Naive thymus-derived CD4-positive, alpha-beta T cell (primary cell): ENCODE measurements at regions not wholly inside any gene's neighbourhood (a gene's known extent, or its start where the extent isn't known, plus 50 kb on each side); places are given as distances from the start of the nearest gene placed in this dataset.
"Not testable (repeated sequence)": the region's sequence is repeated elsewhere in the genome, so short reads cannot be mapped to it uniquely, and the experiment has no call there.

Source experiments
- ATAC-seq: fragments of 150-1000 bp; cut with Tn5 transposase; 2 replicates; pipeline ENCODE4 v1.10.0; 2021; ENCODE audit warnings: mild to moderate bottlenecking, moderate library complexity
- CTCF ChIA-PET: fragments of 350-600 bp; sonication (Branson Sonifier 250); formaldehyde crosslinking; loops from one replicate; lab custom pipeline; 2021; ENCODE audit warnings: antibody characterized with exemption; lab: Charles Lee
- POLR2A ChIA-PET: fragments of 350-600 bp; sonication (Branson Sonifier 250); formaldehyde crosslinking; loops from one replicate; lab custom pipeline; 2021; ENCODE audit warnings: antibody characterized with exemption, inconsistent platforms; lab: Charles Lee
- DNase-seq, 9 donors: peaks; one replicate each; pipeline versions ENCODE4 v3.0.0 to v3.0.0-alpha.2; 2020 to 2022; ENCODE audit warnings: mixed read lengths in 1 of 9
- H3K27ac ChIP-seq: one replicate; pipeline ENCODE4 v1.7.0; 2013; ENCODE audit warnings: mild to moderate bottlenecking, low read depth, low read length, moderate library complexity
- H3K27me3 ChIP-seq, 2 donors: one replicate each; pipeline ENCODE4 v1.7.0; 2013; ENCODE audit warnings: low read length in 2 of 2, mild to moderate bottlenecking in 2 of 2, moderate library complexity in 2 of 2; ENCODE audit not compliant: control insufficient read depth in 2 of 2, insufficient read depth in 2 of 2
- H3K36me3 ChIP-seq, 3 experiments: 1 replicate in 2 of 3; 2 replicates in 1 of 3; pipeline ENCODE4 v1.7.0; 2013; ENCODE audit warnings: low read length in 3 of 3, mild to moderate bottlenecking in 3 of 3, moderate library complexity in 1 of 3; ENCODE audit not compliant: insufficient read depth in 3 of 3, control insufficient read depth in 2 of 3
- H3K4me1 ChIP-seq, 2 donors: one replicate each; pipeline ENCODE4 v1.7.0; 2013; ENCODE audit warnings: low read length in 2 of 2, mild to moderate bottlenecking in 2 of 2, moderate library complexity in 1 of 2; ENCODE audit not compliant: control insufficient read depth in 2 of 2, insufficient read depth in 2 of 2
- H3K4me3 ChIP-seq: 2 replicates; pipeline ENCODE4 v1.7.0; 2013; ENCODE audit warnings: mild to moderate bottlenecking, low read length
- H3K9me3 ChIP-seq, 3 experiments: 1 replicate in 2 of 3; 2 replicates in 1 of 3; pipeline ENCODE4 v1.7.0; 2013; ENCODE audit warnings: low read length in 3 of 3; ENCODE audit not compliant: control insufficient read depth in 2 of 3
- H3K27ac Mint-ChIP-seq, 9 donors: one replicate each; pipeline ENCODE4 v1.8.0; 2020 to 2022; ENCODE audit warnings: mixed read lengths in 9 of 9, mild to moderate bottlenecking in 8 of 9, moderate library complexity in 5 of 9, inconsistent platforms in 2 of 9
- H3K27me3 Mint-ChIP-seq, 5 donors: one replicate each; pipeline ENCODE4 v1.8.0; 2021 to 2022; ENCODE audit warnings: mixed read lengths in 5 of 5, mild to moderate bottlenecking in 1 of 5
- H3K36me3 Mint-ChIP-seq, 5 donors: one replicate each; pipeline ENCODE4 v1.8.0; 2020 to 2022; ENCODE audit warnings: mixed read lengths in 5 of 5, mild to moderate bottlenecking in 3 of 5, inconsistent platforms in 1 of 5
- H3K4me1 Mint-ChIP-seq, 7 donors: one replicate each; pipeline ENCODE4 v1.8.0; 2020 to 2022; ENCODE audit warnings: mixed read lengths in 7 of 7, mild to moderate bottlenecking in 3 of 7, inconsistent platforms in 1 of 7
- H3K4me3 Mint-ChIP-seq, 10 donors: one replicate each; pipeline ENCODE4 v1.8.0; 2020 to 2022; ENCODE audit warnings: mild to moderate bottlenecking in 10 of 10, mixed read lengths in 10 of 10, moderate library complexity in 6 of 10, inconsistent platforms in 2 of 10
- H3K9me3 Mint-ChIP-seq, 11 donors: one replicate each; pipeline ENCODE4 v1.8.0; 2020 to 2022; ENCODE audit warnings: mixed read lengths in 11 of 11, mild to moderate bottlenecking in 4 of 11, inconsistent platforms in 1 of 11, moderate library complexity in 1 of 11
- intact Hi-C, 2 donors: fragments of 100-400 bp; cut with micrococcal nuclease; formaldehyde crosslinking; loops; one replicate each; pipeline ENCODE4 v1.15.1; 2023

- intact Hi-C loops, ATAC-seq, H3K4me3 Mint-ChIP-seq, POLR2A ChIA-PET, CTCF ChIA-PET, H3K9me3 ChIP-seq, H3K36me3 ChIP-seq, H3K27me3 Mint-ChIP-seq, H3K4me3 ChIP-seq, H3K27ac Mint-ChIP-seq, H3K27me3 ChIP-seq, DNase-seq, H3K4me1 Mint-ChIP-seq, H3K4me1 ChIP-seq, H3K36me3 Mint-ChIP-seq, H3K27ac ChIP-seq: not testable (repeated sequence)
- peaks cover 0 to 22% (median 9%) of the 10 kb centered on the region in 11 donors for H3K9me3 Mint-ChIP-seq
Measured at GRCh38 chr6:66494643-66495042, 787.6 kb upstream of the EYS start.

GRCh38 chr6:66489269-66489987 is 782.4 kb upstream of the EYS start:
- no peak overlapping the region for H3K27ac Mint-ChIP-seq
- ChIA-PET POLR2A (no interaction called here), CTCF (no interaction called here)
- ATAC-seq (no peak), DNase-seq (no peak)
- intact Hi-C loops = no loop called here
- peaks cover 0 to 18% (median 8%) of the 10 kb centered on the region in 11 donors for H3K9me3 Mint-ChIP-seq
- H3K4me1 Mint-ChIP-seq = no peaks in the 10 kb centered on the region
- no peak overlapping the region for H3K4me3 Mint-ChIP-seq
- Histone ChIP-seq H3K4me1 (no peaks in the 10 kb centered on the region), H3K9me3 (no peaks in the 10 kb centered on the region), H3K36me3 (no peaks in the 10 kb centered on the region), H3K27me3 (no peaks in the 10 kb centered on the region), H3K4me3 (no peak overlapping the region), H3K27ac (no peak overlapping the region)
- H3K36me3 Mint-ChIP-seq = no peaks in the 10 kb centered on the region
- H3K27me3 Mint-ChIP-seq = no peaks in the 10 kb centered on the region

- no peaks in the 10 kb centered on the region for H3K4me1 ChIP-seq
- H3K27ac ChIP-seq = no peak overlapping the region
- Mint-ChIP-seq H3K27me3 (no peaks in the 10 kb centered on the region), H3K9me3 (peaks cover 0 to 15% (median 5%) of the 10 kb centered on the region in 11 donors), H3K27ac (no peak overlapping the region), H3K4me3 (no peak overlapping the region), H3K36me3 (peaks cover 0 to 3% (median 0%) of the 10 kb centered on the region in 5 donors), H3K4me1 (no peaks in the 10 kb centered on the region)
- ChIA-PET CTCF (no interaction called here), POLR2A (no interaction called here)
- DNase-seq (no peak), ATAC-seq (no peak)
- peaks cover 0 to 5% (median 0%) of the 10 kb centered on the region in 3 experiments for H3K9me3 ChIP-seq
- H3K27me3 ChIP-seq = no peaks in the 10 kb centered on the region
- H3K4me3 ChIP-seq = no peak overlapping the region
- intact Hi-C loops = no loop called here
- no peaks in the 10 kb centered on the region for H3K36me3 ChIP-seq
Measured at GRCh38 chr6:66481216-66481615, 774.2 kb upstream of the EYS start.

GRCh38 chr6:66478705-66479104 is 771.7 kb upstream of the EYS start:
- ChIA-PET POLR2A (no interaction called here), CTCF (no interaction called here)
- Mint-ChIP-seq H3K4me3 (no peak overlapping the region), H3K27me3 (no peaks in the 10 kb centered on the region), H3K27ac (no peak overlapping the region), H3K4me1 (no peaks in the 10 kb centered on the region), H3K9me3 (peaks cover 0 to 17% (median 5%) of the 10 kb centered on the region in 11 donors), H3K36me3 (peaks cover 0 to 3% (median 0%) of the 10 kb centered on the region in 5 donors)
- no peaks in the 10 kb centered on the region for H3K4me1 ChIP-seq
- intact Hi-C loops = no loop called here
- H3K9me3 ChIP-seq = peaks cover 0 to 5% (median 0%) of the 10 kb centered on the region in 3 experiments
- no peak for DNase-seq
- no peaks in the 10 kb centered on the region for H3K27me3 ChIP-seq
- ATAC-seq = no peak
- no peaks in the 10 kb centered on the region for H3K36me3 ChIP-seq
- no peak overlapping the region for H3K4me3 ChIP-seq
- H3K27ac ChIP-seq = no peak overlapping the region

- Mint-ChIP-seq H3K27me3 (no peaks in the 10 kb centered on the region), H3K36me3 (no peaks in the 10 kb centered on the region), H3K4me3 (no peak overlapping the region), H3K27ac (no peak overlapping the region), H3K9me3 (peaks cover 0 to 18% (median 2%) of the 10 kb centered on the region in 11 donors), H3K4me1 (no peaks in the 10 kb centered on the region)
- ChIA-PET CTCF (no interaction called here), POLR2A (no interaction called here)
- H3K27me3 ChIP-seq = no peaks in the 10 kb centered on the region
- H3K4me3 ChIP-seq = no peak overlapping the region
- no peaks in the 10 kb centered on the region for H3K36me3 ChIP-seq
- no peak for ATAC-seq
- intact Hi-C loops = no loop called here
- H3K4me1 ChIP-seq = no peaks in the 10 kb centered on the region
- DNase-seq = no peak
- H3K27ac ChIP-seq = no peak overlapping the region
- no peaks in the 10 kb centered on the region for H3K9me3 ChIP-seq
Measured at GRCh38 chr6:66435321-66435720, 728.3 kb upstream of the EYS start.

GRCh38 chr6:66429210-66429609 is 722.2 kb upstream of the EYS start:
- no peaks in the 10 kb centered on the region for H3K4me1 ChIP-seq
- Mint-ChIP-seq H3K36me3 (peaks cover 0 to 5% (median 0%) of the 10 kb centered on the region in 5 donors), H3K27ac (no peak overlapping the region), H3K4me3 (no peak overlapping the region), H3K4me1 (no peaks in the 10 kb centered on the region), H3K9me3 (peaks cover 0 to 22% (median 9%) of the 10 kb centered on the region in 11 donors), H3K27me3 (no peaks in the 10 kb centered on the region)
- H3K36me3 ChIP-seq = no peaks in the 10 kb centered on the region
- POLR2A ChIA-PET = no interaction called here
- intact Hi-C loops = no loop called here
- CTCF ChIA-PET = no interaction called here
- ATAC-seq (no peak), DNase-seq (no peak)
- H3K4me3 ChIP-seq = no peak overlapping the region
- no peak overlapping the region for H3K27ac ChIP-seq
- H3K9me3 ChIP-seq = no peaks in the 10 kb centered on the region
- no peaks in the 10 kb centered on the region for H3K27me3 ChIP-seq

GRCh38 chr6:66423047-66423446 is 716.0 kb upstream of the EYS start:
- ATAC-seq (no peak), DNase-seq (no peak)
- H3K4me1 Mint-ChIP-seq = no peaks in the 10 kb centered on the region
- CTCF ChIA-PET = no interaction called here
- no peak overlapping the region for H3K4me3 Mint-ChIP-seq
- Histone ChIP-seq H3K9me3 (no peaks in the 10 kb centered on the region), H3K36me3 (no peaks in the 10 kb centered on the region), H3K4me1 (no peaks in the 10 kb centered on the region), H3K27me3 (no peaks in the 10 kb centered on the region), H3K27ac (no peak overlapping the region), H3K4me3 (no peak overlapping the region)
- intact Hi-C loops = no loop called here
- peaks cover 0 to 6% (median 0%) of the 10 kb centered on the region in 5 donors for H3K36me3 Mint-ChIP-seq
- POLR2A ChIA-PET = no interaction called here
- no peak overlapping the region for H3K27ac Mint-ChIP-seq
- H3K9me3 Mint-ChIP-seq = peaks cover 0 to 16% (median 7%) of the 10 kb centered on the region in 11 donors
- H3K27me3 Mint-ChIP-seq = no peaks in the 10 kb centered on the region
